ENCODE measurements at regions not wholly inside any gene's neighbourhood (a gene's known extent, or its start where the extent isn't known, plus 50 kb on each side); places are given as distances from the start of the nearest gene placed in this dataset.

DNA sequence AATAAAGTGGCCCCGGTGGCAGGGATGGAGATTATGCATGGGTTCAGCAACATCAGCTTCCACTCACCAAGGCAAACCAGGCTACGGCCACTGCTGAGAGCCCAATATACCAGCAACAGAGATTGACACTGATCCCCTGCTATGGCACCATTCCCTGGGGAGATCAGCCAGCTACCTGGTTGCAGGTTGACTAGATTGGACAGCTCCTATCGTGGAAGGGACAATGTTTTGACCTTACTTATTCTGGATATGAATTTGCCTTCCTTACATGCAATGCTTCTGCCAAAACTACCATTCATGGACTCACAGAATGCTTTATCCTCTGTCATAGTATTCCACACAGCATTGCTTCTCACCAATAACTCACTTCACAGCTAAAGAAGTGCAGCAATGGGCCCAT, 174.8 kb upstream of the TNFAIP3 start:
- no peaks in the 10 kb centered on the region for H3K36me3 ChIP-seq (replicated peaks; ENCODE audit: insufficient read depth, low read length)
- H3K9me2 ChIP-seq (replicated peaks; ENCODE audit: insufficient read depth, low read length) = no peaks in the 10 kb centered on the region
- H3K4me1 ChIP-seq (ENCODE audit: low read length) = peaks cover 14% of the 10 kb centered on the region
- H4K20me1 ChIP-seq (ENCODE audit: insufficient read depth, low read length) = no peaks in the 10 kb centered on the region
- TF ChIP-seq EZH2 (optimal IDR thresholded peaks at IDR 0.05; ENCODE audit: low read depth, low read length) = no peak
- TF ChIP-seq EZH2phosphoT487 (IDR thresholded peaks at IDR 0.05; ENCODE audit: low read length) = no peak
- TF ChIP-seq, protein P1, sequence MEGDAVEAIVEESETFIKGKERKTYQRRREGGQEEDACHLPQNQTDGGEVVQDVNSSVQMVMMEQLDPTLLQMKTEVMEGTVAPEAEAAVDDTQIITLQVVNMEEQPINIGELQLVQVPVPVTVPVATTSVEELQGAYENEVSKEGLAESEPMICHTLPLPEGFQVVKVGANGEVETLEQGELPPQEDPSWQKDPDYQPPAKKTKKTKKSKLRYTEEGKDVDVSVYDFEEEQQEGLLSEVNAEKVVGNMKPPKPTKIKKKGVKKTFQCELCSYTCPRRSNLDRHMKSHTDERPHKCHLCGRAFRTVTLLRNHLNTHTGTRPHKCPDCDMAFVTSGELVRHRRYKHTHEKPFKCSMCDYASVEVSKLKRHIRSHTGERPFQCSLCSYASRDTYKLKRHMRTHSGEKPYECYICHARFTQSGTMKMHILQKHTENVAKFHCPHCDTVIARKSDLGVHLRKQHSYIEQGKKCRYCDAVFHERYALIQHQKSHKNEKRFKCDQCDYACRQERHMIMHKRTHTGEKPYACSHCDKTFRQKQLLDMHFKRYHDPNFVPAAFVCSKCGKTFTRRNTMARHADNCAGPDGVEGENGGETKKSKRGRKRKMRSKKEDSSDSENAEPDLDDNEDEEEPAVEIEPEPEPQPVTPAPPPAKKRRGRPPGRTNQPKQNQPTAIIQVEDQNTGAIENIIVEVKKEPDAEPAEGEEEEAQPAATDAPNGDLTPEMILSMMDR (IDR thresholded peaks at IDR 0.05; ENCODE audit: low read length) = no peak
- no peaks in the 10 kb centered on the region for H3K27me3 ChIP-seq (replicated peaks; ENCODE audit: insufficient read depth, low read length)
- no peak overlapping the region for H3K27ac ChIP-seq (ENCODE audit: low read length)
- H2AFZ ChIP-seq (ENCODE audit: low read length) = no peak overlapping the region
- H3K9ac ChIP-seq (ENCODE audit: low read length) = no peak overlapping the region
- H3K79me2 ChIP-seq (ENCODE audit: low read length) = no peaks in the 10 kb centered on the region
- H3K9me3 ChIP-seq (replicated peaks; ENCODE audit: insufficient read depth, low read length) = no peaks in the 10 kb centered on the region
- no peaks in the 10 kb centered on the region for H3F3A ChIP-seq (ENCODE audit: insufficient read depth, low read length)
- H3K4me2 ChIP-seq (ENCODE audit: low read depth, low read length) = no peak overlapping the region
- no peak overlapping the region for H3K4me3 ChIP-seq (ENCODE audit: low read length)
- DNase-seq = no peak

DNA sequence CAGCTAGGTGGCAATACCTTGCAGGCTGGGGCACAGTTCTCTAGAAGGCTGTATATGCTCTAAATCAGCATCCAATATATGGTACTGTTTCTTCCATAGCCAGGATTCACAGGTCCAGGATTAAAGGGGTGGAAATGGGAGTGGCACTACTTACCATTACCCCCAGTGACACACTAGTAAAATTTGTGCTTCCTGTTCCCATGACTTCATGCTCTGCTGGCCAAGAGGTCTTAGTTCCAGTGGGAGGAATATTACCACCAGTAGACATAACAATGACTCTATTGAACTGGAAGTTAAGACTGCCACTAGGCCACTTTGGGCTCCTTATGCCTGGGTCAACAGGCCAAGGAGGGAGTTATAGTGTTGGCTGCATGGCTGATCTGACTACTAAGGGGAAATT, 174.3 kb upstream of the TNFAIP3 start:
- Histone ChIP-seq H2AFZ (ENCODE audit: low read length) (no peak overlapping the region), H3K79me2 (ENCODE audit: low read length) (no peaks in the 10 kb centered on the region), H3K27me3 (replicated peaks; ENCODE audit: insufficient read depth, low read length) (no peaks in the 10 kb centered on the region), H3K9me3 (replicated peaks; ENCODE audit: insufficient read depth, low read length) (no peaks in the 10 kb centered on the region), H3K9me2 (replicated peaks; ENCODE audit: insufficient read depth, low read length) (no peaks in the 10 kb centered on the region), H3K36me3 (replicated peaks; ENCODE audit: insufficient read depth, low read length) (no peaks in the 10 kb centered on the region), H3K4me1 (ENCODE audit: low read length) (peaks cover 15% of the 10 kb centered on the region), H3K4me3 (ENCODE audit: low read length) (no peak overlapping the region), H4K20me1 (ENCODE audit: insufficient read depth, low read length) (no peaks in the 10 kb centered on the region), H3K4me2 (ENCODE audit: low read depth, low read length) (no peak overlapping the region), H3K9ac (ENCODE audit: low read length) (no peak overlapping the region), H3F3A (ENCODE audit: insufficient read depth, low read length) (no peaks in the 10 kb centered on the region), H3K27ac (ENCODE audit: low read length) (no peak overlapping the region)
- no peak for DNase-seq
- TF ChIP-seq, protein P1 (IDR thresholded peaks at IDR 0.05; ENCODE audit: low read length) = no peak
- no peak for TF ChIP-seq EZH2phosphoT487 (IDR thresholded peaks at IDR 0.05; ENCODE audit: low read length)
- no peak for TF ChIP-seq EZH2 (optimal IDR thresholded peaks at IDR 0.05; ENCODE audit: low read depth, low read length)

DNA sequence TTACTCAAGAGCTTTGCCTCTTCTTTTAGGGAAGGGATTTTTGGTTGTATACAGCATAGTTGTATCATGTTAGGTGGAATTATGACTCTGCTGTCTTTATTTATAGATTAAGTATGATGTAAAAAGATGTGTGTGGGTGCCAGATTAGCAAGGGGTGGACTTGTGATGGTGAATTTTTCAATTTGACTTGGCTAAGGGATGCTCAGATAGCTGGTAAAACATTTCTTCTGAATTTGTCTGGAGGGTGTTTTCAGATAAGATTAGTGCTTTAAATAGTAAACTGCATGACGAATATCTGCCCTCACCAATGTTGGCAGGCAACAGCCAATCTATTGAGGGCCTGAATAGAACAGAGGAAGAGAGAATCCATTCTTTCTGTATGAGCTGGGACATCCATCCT, 173.3 kb upstream of the TNFAIP3 start:
- Histone ChIP-seq H3K9ac (ENCODE audit: low read length) (no peak overlapping the region), H3K79me2 (ENCODE audit: low read length) (no peaks in the 10 kb centered on the region), H4K20me1 (ENCODE audit: insufficient read depth, low read length) (no peaks in the 10 kb centered on the region), H3K9me3 (replicated peaks; ENCODE audit: insufficient read depth, low read length) (no peaks in the 10 kb centered on the region), H2AFZ (ENCODE audit: low read length) (no peak overlapping the region), H3K4me1 (ENCODE audit: low read length) (peaks cover 12% of the 10 kb centered on the region), H3K27ac (ENCODE audit: low read length) (no peak overlapping the region), H3K27me3 (replicated peaks; ENCODE audit: insufficient read depth, low read length) (no peaks in the 10 kb centered on the region), H3K4me2 (ENCODE audit: low read depth, low read length) (no peak overlapping the region), H3K9me2 (replicated peaks; ENCODE audit: insufficient read depth, low read length) (no peaks in the 10 kb centered on the region), H3K36me3 (replicated peaks; ENCODE audit: insufficient read depth, low read length) (no peaks in the 10 kb centered on the region), H3F3A (ENCODE audit: insufficient read depth, low read length) (peaks cover 4% of the 10 kb centered on the region), H3K4me3 (ENCODE audit: low read length) (no peak overlapping the region)
- no peak for DNase-seq
- TF ChIP-seq EZH2phosphoT487 (IDR thresholded peaks at IDR 0.05; ENCODE audit: low read length) (no peak), EZH2 (optimal IDR thresholded peaks at IDR 0.05; ENCODE audit: low read depth, low read length) (no peak)
- TF ChIP-seq, protein P1 (IDR thresholded peaks at IDR 0.05; ENCODE audit: low read length) = no peak
